ENCODE measurements at regions not wholly inside any gene's neighbourhood (a gene's known extent, or its start where the extent isn't known, plus 50 kb on each side); places are given as distances from the start of the nearest gene placed in this dataset.

GRCh38 chr1:37255868-37256267 is 218.5 kb upstream of the ZC3H12A start:
- H3K4me1 ChIP-seq, result no peaks in the 10 kb centered on the region
- no peaks in the 10 kb centered on the region for H3K36me3 ChIP-seq
- WGBS, 5 donors, result 10 to 19% (median 11%) methylated on average over 5 of the region's 5 CpGs
- H3K4me3 ChIP-seq, result no peak overlapping the region
- no peaks in the 10 kb centered on the region for H3K9me3 ChIP-seq
- no peak for DNase-seq
- H3K27me3 ChIP-seq, result peaks cover 0 to 81% (median 33%) of the 10 kb centered on the region in 3 donors
- intact Hi-C loops (cut with DNase I; ENCODE audit: low total_unique reads), result no loop called here
- H3K27ac ChIP-seq, result no peak overlapping the region
- TF ChIP-seq EP300 (IDR thresholded peaks at IDR 0.05), result no peak
- no peak for TF ChIP-seq POLR2A (IDR thresholded peaks at IDR 0.05)
- TF ChIP-seq, protein P1, sequence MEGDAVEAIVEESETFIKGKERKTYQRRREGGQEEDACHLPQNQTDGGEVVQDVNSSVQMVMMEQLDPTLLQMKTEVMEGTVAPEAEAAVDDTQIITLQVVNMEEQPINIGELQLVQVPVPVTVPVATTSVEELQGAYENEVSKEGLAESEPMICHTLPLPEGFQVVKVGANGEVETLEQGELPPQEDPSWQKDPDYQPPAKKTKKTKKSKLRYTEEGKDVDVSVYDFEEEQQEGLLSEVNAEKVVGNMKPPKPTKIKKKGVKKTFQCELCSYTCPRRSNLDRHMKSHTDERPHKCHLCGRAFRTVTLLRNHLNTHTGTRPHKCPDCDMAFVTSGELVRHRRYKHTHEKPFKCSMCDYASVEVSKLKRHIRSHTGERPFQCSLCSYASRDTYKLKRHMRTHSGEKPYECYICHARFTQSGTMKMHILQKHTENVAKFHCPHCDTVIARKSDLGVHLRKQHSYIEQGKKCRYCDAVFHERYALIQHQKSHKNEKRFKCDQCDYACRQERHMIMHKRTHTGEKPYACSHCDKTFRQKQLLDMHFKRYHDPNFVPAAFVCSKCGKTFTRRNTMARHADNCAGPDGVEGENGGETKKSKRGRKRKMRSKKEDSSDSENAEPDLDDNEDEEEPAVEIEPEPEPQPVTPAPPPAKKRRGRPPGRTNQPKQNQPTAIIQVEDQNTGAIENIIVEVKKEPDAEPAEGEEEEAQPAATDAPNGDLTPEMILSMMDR (IDR thresholded peaks at IDR 0.05), result no peak
- TF ChIP-seq POLR2AphosphoS5 (IDR thresholded peaks at IDR 0.05), result no peak

- H3K36me3 ChIP-seq, result no peaks in the 10 kb centered on the region
- TF ChIP-seq EP300 (IDR thresholded peaks at IDR 0.05) (no peak), POLR2A (IDR thresholded peaks at IDR 0.05) (no peak), POLR2AphosphoS5 (IDR thresholded peaks at IDR 0.05) (no peak)
- TF ChIP-seq, protein P1 (IDR thresholded peaks at IDR 0.05), result no peak
- no peak for DNase-seq
- no peak overlapping the region for H3K27ac ChIP-seq
- H3K27me3 ChIP-seq, result peaks cover 0 to 87% (median 33%) of the 10 kb centered on the region in 3 donors
- intact Hi-C loops (cut with DNase I; ENCODE audit: low total_unique reads), result no loop called here
- no peak overlapping the region for H3K4me3 ChIP-seq
- no peaks in the 10 kb centered on the region for H3K4me1 ChIP-seq
- H3K9me3 ChIP-seq, result no peaks in the 10 kb centered on the region
Observed at GRCh38 chr1:37257646-37258045, 216.7 kb upstream of the ZC3H12A start.

DNA sequence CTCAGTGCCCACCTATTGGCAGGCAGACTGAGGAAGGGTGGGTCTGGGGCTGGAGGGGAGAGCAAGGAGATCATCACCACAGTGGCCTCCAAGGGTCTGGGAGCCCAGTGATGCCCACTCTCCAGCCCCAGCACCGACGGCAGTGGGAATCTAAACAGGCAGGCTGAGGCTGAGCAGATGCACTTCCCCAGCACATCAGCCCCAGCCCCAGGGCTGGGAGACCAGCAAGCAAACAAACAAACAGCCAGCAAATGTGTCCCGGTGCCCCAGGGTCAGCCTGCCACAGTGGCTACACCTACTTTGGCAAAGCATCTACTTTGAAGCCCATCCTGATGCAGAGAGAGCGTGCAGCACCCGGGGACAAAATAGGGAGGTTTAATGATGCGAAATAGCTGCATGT is 216.3 kb upstream of the ZC3H12A start:
- 27 to 53% (median 32%) methylated on average over 3 to 6 of the region's 6 CpGs for WGBS, 5 donors
- intact Hi-C loops (cut with DNase I; ENCODE audit: low total_unique reads), result no loop called here
- H3K4me3 ChIP-seq, result no peak overlapping the region
- H3K4me1 ChIP-seq, result no peaks in the 10 kb centered on the region
- H3K36me3 ChIP-seq, result no peaks in the 10 kb centered on the region
- H3K9me3 ChIP-seq, result no peaks in the 10 kb centered on the region
- H3K27me3 ChIP-seq, result peaks cover 0 to 87% (median 33%) of the 10 kb centered on the region in 3 donors
- TF ChIP-seq, protein P1 (IDR thresholded peaks at IDR 0.05), result no peak
- TF ChIP-seq EP300 (IDR thresholded peaks at IDR 0.05) (no peak), POLR2AphosphoS5 (IDR thresholded peaks at IDR 0.05) (no peak), POLR2A (IDR thresholded peaks at IDR 0.05) (no peak)
- H3K27ac ChIP-seq, result no peak overlapping the region
- DNase-seq, result no peak

- intact Hi-C loops (cut with DNase I; ENCODE audit: low total_unique reads), result no loop called here
- 43 to 64% (median 60%) methylated on average over 2 of the region's 2 CpGs for WGBS, 5 donors
- Histone ChIP-seq H3K27ac (no peak overlapping the region), H3K4me1 (no peaks in the 10 kb centered on the region), H3K4me3 (no peak overlapping the region), H3K36me3 (no peaks in the 10 kb centered on the region), H3K27me3 (peaks cover 0 to 82% (median 33%) of the 10 kb centered on the region in 3 donors), H3K9me3 (peaks cover 0 to 9% (median 4%) of the 10 kb centered on the region in 4 donors)
- TF ChIP-seq EP300 (IDR thresholded peaks at IDR 0.05) (no peak), POLR2AphosphoS5 (IDR thresholded peaks at IDR 0.05) (no peak)
- TF ChIP-seq, protein P1 (IDR thresholded peaks at IDR 0.05), result no peak
- no peak for DNase-seq
Observed at GRCh38 chr1:37259019-37259418, 215.4 kb upstream of the ZC3H12A start.
